Duodenal mucosa (tissue), 2 donors: ENCODE measurements at regions not wholly inside any gene's neighbourhood (a gene's known extent, or its start where the extent isn't known, plus 50 kb on each side); places are given as distances from the start of the nearest gene placed in this dataset.
"Not testable (repeated sequence)": the region's sequence is repeated elsewhere in the genome, so short reads cannot be mapped to it uniquely, and the experiment has no call there.

Experiments
- H3K27ac ChIP-seq: one replicate; pipeline ENCODE4 v1.7.0; 2013; ENCODE audit warnings: low read depth, low read length
- H3K27me3 ChIP-seq, 2 donors: one replicate each; pipeline ENCODE4 v1.7.0; 2013; ENCODE audit warnings: low read length in 2 of 2, control low read depth in 1 of 2; ENCODE audit not compliant: insufficient read depth in 2 of 2, control insufficient read depth in 1 of 2
- H3K36me3 ChIP-seq, 2 donors: one replicate each; pipeline ENCODE4 v1.7.0; 2013; ENCODE audit warnings: low read length in 2 of 2, control low read depth in 1 of 2; ENCODE audit not compliant: insufficient read depth in 2 of 2, control insufficient read depth in 1 of 2
- H3K4me1 ChIP-seq, 2 donors: one replicate each; pipeline ENCODE4 v1.7.0; 2013; ENCODE audit warnings: low read length in 2 of 2, control low read depth in 1 of 2; ENCODE audit not compliant: insufficient read depth in 2 of 2, control insufficient read depth in 1 of 2
- H3K4me3 ChIP-seq, 2 donors: one replicate each; pipeline ENCODE4 v1.7.0; 2013; ENCODE audit warnings: low read length in 2 of 2, low read depth in 1 of 2
- H3K9ac ChIP-seq, 2 donors: one replicate each; pipeline ENCODE4 v1.7.0; 2013; ENCODE audit warnings: low read length in 2 of 2, low read depth in 1 of 2
- H3K9me3 ChIP-seq, 2 donors: one replicate each; pipeline ENCODE4 v1.7.0; 2013; ENCODE audit warnings: low read length in 2 of 2, control low read depth in 1 of 2; ENCODE audit not compliant: control insufficient read depth in 1 of 2

DNA sequence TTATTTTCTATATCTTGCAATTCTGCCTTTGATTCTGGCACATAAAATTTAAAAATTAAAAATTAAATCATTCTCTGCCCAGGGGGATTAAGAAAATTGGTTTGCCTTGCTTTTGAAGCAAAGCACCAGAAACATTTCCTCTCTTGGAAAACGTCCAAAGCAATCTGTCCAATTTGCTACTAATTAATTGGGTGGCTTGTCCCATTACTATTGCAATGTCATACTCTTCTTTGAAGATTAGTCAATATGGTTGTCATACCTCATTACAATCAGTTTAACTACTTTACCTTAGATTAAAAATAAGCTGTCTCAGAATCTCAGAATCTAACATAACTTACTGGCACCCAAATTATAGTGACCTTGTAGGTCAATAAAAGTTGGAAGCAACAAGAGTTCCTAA lies 208.8 kb downstream of the TMA16 start:
- Histone ChIP-seq H3K9me3 (no peaks in the 10 kb centered on the region), H3K36me3 (no peaks in the 10 kb centered on the region), H3K27me3 (no peaks in the 10 kb centered on the region), H3K27ac (no peak overlapping the region), H3K9ac (no peak overlapping the region), H3K4me3 (no peak overlapping the region), H3K4me1 (no peaks in the 10 kb centered on the region)

GRCh38 chr4:163707873-163708272 lies 213.4 kb downstream of the TMA16 start:
- H3K9ac ChIP-seq: no peak overlapping the region
- H3K27me3 ChIP-seq: no peaks in the 10 kb centered on the region
- no peak overlapping the region for H3K4me3 ChIP-seq
- no peaks in the 10 kb centered on the region for H3K4me1 ChIP-seq
- H3K27ac ChIP-seq: no peak overlapping the region
- H3K36me3 ChIP-seq: no peaks in the 10 kb centered on the region
- H3K9me3 ChIP-seq: no peaks in the 10 kb centered on the region

DNA sequence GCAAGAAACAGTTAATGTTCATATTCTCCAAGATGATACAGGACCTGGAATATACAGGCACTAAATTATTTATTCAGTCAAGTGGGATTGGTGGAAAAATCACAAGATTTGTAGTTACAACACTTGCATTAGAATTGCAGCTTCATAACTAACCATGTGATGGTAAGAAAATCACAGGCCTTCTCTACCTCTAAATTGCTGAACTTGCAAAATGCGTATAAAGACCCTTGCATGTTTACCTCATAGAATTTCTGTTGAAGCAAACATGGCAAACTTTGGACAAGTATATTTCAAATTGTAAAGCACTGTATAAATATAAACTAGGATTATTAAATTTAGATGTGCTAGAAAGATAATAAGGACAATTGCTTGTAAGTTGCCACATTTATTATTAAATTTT lies 215.1 kb downstream of the TMA16 start:
- H3K9me3 ChIP-seq: no peaks in the 10 kb centered on the region
- H3K27ac ChIP-seq: no peak overlapping the region
- no peaks in the 10 kb centered on the region for H3K36me3 ChIP-seq
- no peak overlapping the region for H3K9ac ChIP-seq
- no peaks in the 10 kb centered on the region for H3K4me1 ChIP-seq
- no peak overlapping the region for H3K4me3 ChIP-seq
- H3K27me3 ChIP-seq: no peaks in the 10 kb centered on the region

GRCh38 chr4:163710158-163710557 lies 215.7 kb downstream of the TMA16 start:
- H3K9ac ChIP-seq: no peak overlapping the region
- no peak overlapping the region for H3K4me3 ChIP-seq
- H3K27me3 ChIP-seq: no peaks in the 10 kb centered on the region
- H3K9me3 ChIP-seq: no peaks in the 10 kb centered on the region
- H3K4me1 ChIP-seq: no peaks in the 10 kb centered on the region
- no peak overlapping the region for H3K27ac ChIP-seq
- no peaks in the 10 kb centered on the region for H3K36me3 ChIP-seq

DNA sequence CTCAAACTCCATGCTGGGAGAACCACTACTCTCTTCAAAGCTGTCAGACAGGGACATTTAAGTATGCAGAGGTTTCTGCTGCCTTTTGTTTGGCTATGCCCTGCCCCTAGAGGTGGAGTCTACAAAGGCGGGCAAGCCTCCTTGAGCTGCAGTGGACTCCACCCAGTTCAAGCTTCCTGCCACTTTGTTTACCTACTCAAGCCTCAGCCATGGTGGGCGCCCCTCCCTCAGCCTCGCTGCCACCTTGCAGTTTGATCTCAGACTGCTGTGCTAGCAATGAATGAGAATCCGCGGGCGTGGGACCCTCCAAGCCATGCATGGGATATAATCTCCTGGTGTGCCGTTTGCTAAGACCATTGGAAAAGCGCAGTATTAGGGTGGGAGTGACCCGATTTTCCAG lies 230.0 kb downstream of the TMA16 start:
- H3K4me1 ChIP-seq, H3K9ac ChIP-seq, H3K4me3 ChIP-seq, H3K27me3 ChIP-seq, H3K9me3 ChIP-seq, H3K27ac ChIP-seq, H3K36me3 ChIP-seq: not testable (repeated sequence)

- H3K9me3 ChIP-seq: no peaks in the 10 kb centered on the region
- H3K36me3 ChIP-seq: no peaks in the 10 kb centered on the region
- no peak overlapping the region for H3K9ac ChIP-seq
- H3K4me1 ChIP-seq: no peaks in the 10 kb centered on the region
- no peak overlapping the region for H3K4me3 ChIP-seq
- H3K27ac ChIP-seq: no peak overlapping the region
- H3K27me3 ChIP-seq: no peaks in the 10 kb centered on the region
Measured at GRCh38 chr4:163726641-163727040, 232.2 kb downstream of the TMA16 start.

- no peaks in the 10 kb centered on the region for H3K27me3 ChIP-seq
- H3K9me3 ChIP-seq: no peaks in the 10 kb centered on the region
- no peak overlapping the region for H3K27ac ChIP-seq
- H3K4me3 ChIP-seq: no peak overlapping the region
- no peak overlapping the region for H3K9ac ChIP-seq
- H3K36me3 ChIP-seq: no peaks in the 10 kb centered on the region
- no peaks in the 10 kb centered on the region for H3K4me1 ChIP-seq
Measured at GRCh38 chr4:163731071-163731470, 236.6 kb downstream of the TMA16 start.

DNA sequence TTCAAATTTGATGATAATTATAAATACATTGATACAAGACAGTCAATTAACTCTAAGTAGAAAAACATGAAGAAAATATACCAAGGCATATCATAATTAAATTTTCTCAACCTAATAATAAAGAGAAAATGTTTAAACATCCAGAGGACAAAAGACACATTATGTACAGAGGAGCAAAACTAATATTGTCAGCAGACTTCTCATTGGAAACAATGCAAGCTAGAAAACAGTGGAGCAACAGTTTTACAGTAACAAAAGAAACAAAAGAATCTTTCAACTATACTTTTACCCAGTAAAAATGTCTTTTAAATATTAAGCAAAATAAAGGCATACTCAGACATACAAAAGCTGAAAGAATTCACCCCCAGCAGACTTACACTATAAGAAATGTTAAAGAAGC lies 238.0 kb downstream of the TMA16 start:
- no peaks in the 10 kb centered on the region for H3K4me1 ChIP-seq

DNA sequence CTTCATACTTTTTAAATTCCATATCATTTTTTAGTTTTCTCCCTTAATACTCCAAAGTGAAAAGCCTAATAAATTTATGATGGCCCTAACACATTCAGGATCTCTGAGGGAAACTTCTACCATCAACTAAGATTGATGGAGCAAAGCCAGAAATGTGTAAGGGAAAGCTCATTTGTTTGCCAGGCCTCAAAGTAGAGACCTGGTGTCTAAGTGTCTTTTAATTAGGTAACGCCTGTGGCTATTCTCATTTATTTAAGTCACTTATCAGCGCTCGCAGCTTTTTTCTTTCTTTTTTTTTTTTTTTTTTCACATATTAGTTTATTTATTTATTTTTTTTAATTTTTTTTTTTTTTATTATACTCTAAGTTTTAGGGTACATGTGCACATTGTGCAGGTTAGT lies 242.4 kb downstream of the TMA16 start:
- no peak overlapping the region for H3K9ac ChIP-seq
- H3K4me3 ChIP-seq: no peak overlapping the region

More for the DNA sequence above, 238.0 kb downstream of the TMA16 start:
- Histone ChIP-seq H3K36me3 (no peaks in the 10 kb centered on the region), H3K4me3 (no peak overlapping the region), H3K27ac (no peak overlapping the region), H3K27me3 (no peaks in the 10 kb centered on the region), H3K9me3 (no peaks in the 10 kb centered on the region), H3K9ac (no peak overlapping the region)

DNA sequence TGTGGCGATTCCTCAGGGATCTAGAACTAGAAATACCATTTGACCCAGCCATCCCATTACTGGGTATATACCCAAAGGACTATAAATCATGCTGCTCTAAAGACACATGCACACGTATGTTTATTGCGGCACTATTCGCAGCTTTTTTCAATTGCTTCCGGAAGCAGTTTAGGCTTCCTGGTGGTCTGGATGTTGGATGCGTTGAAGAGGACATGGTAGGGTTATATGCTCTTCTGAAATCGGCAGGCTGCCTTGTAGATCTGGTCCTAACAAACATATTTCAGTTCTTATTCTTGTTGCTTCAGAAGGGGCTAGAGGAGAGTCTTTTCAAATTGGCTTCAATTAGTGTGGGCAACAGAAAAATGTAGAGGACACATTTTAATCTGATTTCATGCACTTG lies 243.4 kb downstream of the TMA16 start:
- not testable (repeated sequence) for H3K4me1 ChIP-seq, H3K9ac ChIP-seq, H3K36me3 ChIP-seq, H3K9me3 ChIP-seq, H3K27ac ChIP-seq, H3K4me3 ChIP-seq, H3K27me3 ChIP-seq

More for the DNA sequence above, 242.4 kb downstream of the TMA16 start:
- H3K27ac ChIP-seq: no peak overlapping the region
- no peaks in the 10 kb centered on the region for H3K4me1 ChIP-seq
- no peaks in the 10 kb centered on the region for H3K36me3 ChIP-seq
- H3K27me3 ChIP-seq: no peaks in the 10 kb centered on the region
- no peaks in the 10 kb centered on the region for H3K9me3 ChIP-seq

- Histone ChIP-seq H3K4me1 (no peaks in the 10 kb centered on the region), H3K27me3 (no peaks in the 10 kb centered on the region)
Measured at GRCh38 chr4:163738521-163738920, 244.0 kb downstream of the TMA16 start.

More at GRCh38 chr4:163738521-163738920, 244.0 kb downstream of the TMA16 start:
- no peak overlapping the region for H3K4me3 ChIP-seq
- no peak overlapping the region for H3K9ac ChIP-seq
- H3K36me3 ChIP-seq: no peaks in the 10 kb centered on the region
- H3K9me3 ChIP-seq: no peaks in the 10 kb centered on the region
- H3K27ac ChIP-seq: no peak overlapping the region
